HG03442 (cell line): ENCODE measurements at regions not wholly inside any gene's neighbourhood (a gene's known extent, or its start where the extent isn't known, plus 50 kb on each side); places are given as distances from the start of the nearest gene placed in this dataset.

Experiments
- ATAC-seq: cut with Tn5 transposase; IDR thresholded peaks from one replicate; pipeline ENCODE4 v1.9.1; 2021; ENCODE audit warnings: mild to moderate bottlenecking, moderate library complexity; ENCODE audit not compliant: unreplicated experiment

GRCh38 chr4:152117520-152117919 lies 356.7 kb upstream of the GATB start:
- no peak for ATAC-seq

GRCh38 chr4:152117054-152117453 lies 356.2 kb upstream of the GATB start:
- ATAC-seq: no peak

GRCh38 chr4:152115794-152116193 lies 355.0 kb upstream of the GATB start:
- no peak for ATAC-seq

GRCh38 chr4:152115118-152115517 lies 354.3 kb upstream of the GATB start:
- ATAC-seq: no peak

GRCh38 chr4:152114562-152114961 lies 353.8 kb upstream of the GATB start:
- no peak for ATAC-seq

GRCh38 chr4:152112887-152113286 lies 352.1 kb upstream of the GATB start:
- peak; percentile 85 for ATAC-seq

GRCh38 chr4:152112190-152112589 lies 351.4 kb upstream of the GATB start:
- no peak for ATAC-seq

GRCh38 chr4:152110780-152111179 lies 350.0 kb upstream of the GATB start:
- ATAC-seq: no peak

GRCh38 chr4:152109531-152110509 lies 349.0 kb upstream of the GATB start:
- no peak for ATAC-seq

GRCh38 chr4:152107736-152108500 lies 347.1 kb upstream of the GATB start:
- ATAC-seq: no peak

GRCh38 chr4:152106781-152107321 lies 346.0 kb upstream of the GATB start:
- no peak for ATAC-seq

GRCh38 chr4:152106113-152106763 lies 345.4 kb upstream of the GATB start:
- ATAC-seq: no peak

GRCh38 chr4:152104901-152105357 lies 344.1 kb upstream of the GATB start:
- ATAC-seq: no peak

- ATAC-seq: no peak
Observed at GRCh38 chr4:152104356-152104755, 343.5 kb upstream of the GATB start.

- no peak for ATAC-seq
Observed at GRCh38 chr4:152103181-152103901, 342.5 kb upstream of the GATB start.

GRCh38 chr4:152102436-152103000 lies 341.7 kb upstream of the GATB start:
- no peak for ATAC-seq

GRCh38 chr4:152101556-152102435 lies 341.0 kb upstream of the GATB start:
- no peak for ATAC-seq

GRCh38 chr4:152100379-152101201 lies 339.8 kb upstream of the GATB start:
- peak; percentile 50 for ATAC-seq
